NCI-H1105 (cell line): ENCODE measurements at regions not wholly inside any gene's neighbourhood (a gene's known extent, or its start where the extent isn't known, plus 50 kb on each side); places are given as distances from the start of the nearest gene placed in this dataset.
"Not testable (repeated sequence)": the region's sequence is repeated elsewhere in the genome, so short reads cannot be mapped to it uniquely, and the experiment has no call there.

Experiments used
- DNase-seq: peaks from one replicate; lab custom pipeline; 2025; lab: John Stamatoyannopoulos, UW

- DNase-seq, result no peak
Observed at GRCh38 chr5:74534397-74535129, 106.0 kb downstream of the ENC1 start.

DNA sequence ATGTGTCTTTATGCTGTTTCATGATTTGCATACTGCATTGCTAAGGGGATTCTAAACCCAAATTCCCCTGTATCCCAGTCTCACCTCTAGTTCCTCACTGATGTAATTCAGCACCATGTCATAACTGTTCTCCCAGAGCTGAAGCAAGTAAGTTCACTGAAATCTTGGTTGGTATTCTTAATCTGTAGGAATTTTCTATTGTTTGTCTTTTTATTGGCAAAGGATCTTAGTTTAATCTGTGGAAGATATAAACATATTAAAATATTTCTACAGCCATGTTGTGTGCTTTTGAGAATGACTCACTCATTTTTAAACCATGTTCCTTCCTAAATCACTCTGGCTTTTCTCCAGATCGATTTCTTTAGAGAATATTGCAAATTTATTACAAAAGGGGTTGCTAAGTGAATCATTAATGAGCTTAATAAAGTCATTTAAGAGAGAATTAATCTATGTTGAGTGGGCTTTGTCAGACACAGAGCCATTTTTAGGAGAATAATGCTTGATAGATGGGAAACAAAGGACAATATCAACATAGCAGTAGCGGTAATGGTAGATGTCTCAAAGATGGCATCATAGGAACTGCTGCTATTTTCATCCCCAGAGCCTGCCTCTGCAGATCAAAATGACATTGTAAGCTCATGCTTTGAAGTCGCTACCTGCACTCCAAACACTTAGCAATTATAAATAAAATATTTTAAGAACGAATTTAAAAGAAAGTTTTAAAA is 110.0 kb downstream of the ENC1 start:
- no peak for DNase-seq

GRCh38 chr5:74529101-74529500 is 111.4 kb downstream of the ENC1 start:
- DNase-seq, result no peak

DNA sequence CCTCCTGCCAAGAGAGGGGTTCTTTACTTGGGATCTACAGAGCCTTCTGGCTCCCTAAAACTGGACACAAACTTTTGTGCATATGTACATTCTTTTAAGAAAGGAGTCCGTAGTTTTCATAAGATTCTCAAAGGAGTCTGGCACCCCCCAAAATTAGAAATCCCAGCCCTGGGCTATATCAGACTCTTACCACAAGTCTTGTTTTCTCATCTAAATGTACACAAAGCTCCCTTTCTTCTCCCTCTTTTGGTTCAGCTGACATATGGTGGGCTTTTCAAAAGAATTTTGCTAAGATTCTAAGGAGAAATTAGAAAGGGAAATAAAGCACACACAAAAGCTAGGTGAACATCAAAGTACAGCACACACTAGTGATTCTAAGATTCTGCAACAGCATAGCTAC is 114.4 kb downstream of the ENC1 start:
- no peak for DNase-seq

DNA sequence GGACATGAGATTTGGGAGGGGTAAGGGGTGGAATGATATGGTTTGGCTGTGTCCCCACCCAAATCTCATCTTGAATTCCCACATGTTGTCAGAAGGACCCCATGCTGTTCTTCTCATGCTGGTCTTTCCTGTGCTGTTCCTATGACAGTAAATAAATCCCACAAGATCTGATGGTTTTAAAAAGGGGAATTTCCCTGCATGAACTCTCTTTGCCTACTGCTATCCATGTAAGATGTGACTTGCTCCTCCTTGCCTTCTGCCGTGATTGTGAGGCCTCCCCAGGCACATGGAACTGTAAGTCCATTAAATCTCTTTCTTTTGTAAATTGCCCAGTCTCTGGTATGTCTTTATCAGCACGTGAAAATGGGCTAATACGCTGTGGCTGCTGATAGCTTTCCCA is 115.8 kb downstream of the ENC1 start:
- DNase-seq, result not testable (repeated sequence)

DNA sequence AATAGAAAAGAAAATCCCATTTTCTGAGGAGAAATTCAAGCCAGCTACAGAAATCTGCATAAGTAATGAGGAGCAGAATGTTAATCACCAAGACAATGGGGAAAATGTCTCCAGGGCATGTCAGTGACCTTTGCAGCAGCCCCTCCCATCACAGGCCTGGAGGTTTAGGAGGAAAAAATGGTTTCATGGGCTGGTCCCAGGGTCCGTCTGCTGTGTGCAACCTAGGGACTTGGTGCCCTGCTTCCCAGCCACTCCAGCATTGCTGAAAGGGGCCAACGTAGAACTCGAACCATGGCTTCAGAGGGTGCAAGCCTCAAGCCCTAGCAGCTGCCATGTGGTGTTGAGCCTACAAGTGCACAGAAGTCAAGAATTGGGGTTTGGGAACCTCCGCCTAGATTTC is 116.8 kb downstream of the ENC1 start:
- DNase-seq, result not testable (repeated sequence)

GRCh38 chr5:74522838-74523237 is 117.7 kb downstream of the ENC1 start:
- DNase-seq, result not testable (repeated sequence)

DNA sequence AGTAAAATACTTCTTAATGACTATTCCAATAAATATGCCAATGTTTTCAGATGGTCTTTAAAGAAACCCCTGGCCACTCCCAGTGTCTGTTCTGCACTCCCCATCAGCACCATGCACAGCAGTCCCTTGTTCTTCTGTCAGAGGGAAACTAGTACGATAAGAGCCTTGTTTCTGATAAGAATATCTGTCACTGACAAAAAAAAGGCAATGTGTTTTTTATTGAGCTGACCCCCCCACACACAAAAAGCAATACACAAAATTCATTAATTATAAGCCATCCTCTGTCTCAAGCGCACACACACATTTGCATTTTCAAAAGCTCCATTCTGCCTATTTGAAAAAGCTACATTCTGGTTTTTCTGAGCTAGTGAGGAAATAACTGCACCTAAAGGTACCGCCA is 119.1 kb downstream of the ENC1 start:
- no peak for DNase-seq

GRCh38 chr5:74519679-74520078 is 120.8 kb downstream of the ENC1 start:
- DNase-seq, result no peak

GRCh38 chr5:74519161-74519571 is 121.4 kb downstream of the ENC1 start:
- no peak for DNase-seq

- DNase-seq, result no peak
Observed at GRCh38 chr5:74517700-74518099, 122.8 kb downstream of the ENC1 start.

- no peak for DNase-seq
Observed at GRCh38 chr5:74516211-74516636, 124.3 kb downstream of the ENC1 start.

GRCh38 chr5:74514888-74515551 is 125.5 kb downstream of the ENC1 start:
- no peak for DNase-seq

DNA sequence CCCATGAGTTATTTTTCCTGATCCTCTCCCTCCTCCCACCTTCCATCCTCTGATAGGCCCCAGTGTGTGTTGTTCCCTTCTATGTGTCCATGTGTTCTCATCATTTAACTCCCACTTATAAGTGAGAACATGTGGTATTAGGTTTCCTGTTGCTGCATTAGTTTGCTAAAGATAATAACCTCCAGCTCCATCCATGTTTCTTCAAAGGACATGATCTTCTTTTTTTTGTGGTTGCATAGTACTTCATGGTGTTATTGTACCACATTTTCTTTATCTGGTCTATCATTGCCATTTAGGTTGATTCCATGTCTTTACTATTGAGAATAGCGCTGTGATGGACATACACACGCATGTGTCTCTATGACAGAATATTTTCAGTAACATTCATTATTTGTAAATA is 128.8 kb downstream of the ENC1 start:
- not testable (repeated sequence) for DNase-seq

- no peak for DNase-seq
Observed at GRCh38 chr5:74510476-74511075, 130.0 kb downstream of the ENC1 start.

DNA sequence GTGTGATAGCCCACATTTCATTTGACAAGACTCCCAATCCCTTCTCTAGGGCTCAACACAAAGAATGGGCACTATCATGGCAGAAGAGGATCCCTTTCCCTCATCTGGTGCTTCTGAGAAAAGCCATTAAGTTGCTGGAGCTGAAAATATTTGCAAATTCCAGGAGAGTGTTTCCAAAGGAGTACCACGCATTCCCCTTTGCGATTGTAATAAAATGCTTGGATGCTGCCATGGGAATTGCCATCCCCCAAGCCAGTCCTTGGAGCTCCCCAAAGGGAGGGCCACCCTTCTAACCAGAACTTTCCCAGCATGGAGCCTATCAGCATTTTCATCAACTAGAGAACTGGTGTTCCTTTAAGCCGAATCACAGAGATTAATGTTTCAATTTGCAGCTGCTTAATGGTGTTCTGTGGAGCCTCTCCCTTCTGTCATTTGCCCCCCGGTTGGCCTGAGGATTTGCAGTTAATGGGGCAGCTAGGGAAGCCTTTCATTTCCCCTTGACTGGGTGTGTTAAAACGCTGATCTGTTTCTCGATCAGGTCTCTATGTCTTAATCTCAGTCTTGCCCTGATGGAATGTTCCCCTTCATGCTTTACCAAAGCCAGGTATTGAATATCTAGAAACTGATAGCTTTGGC is 133.0 kb downstream of the ENC1 start:
- no peak for DNase-seq

DNA sequence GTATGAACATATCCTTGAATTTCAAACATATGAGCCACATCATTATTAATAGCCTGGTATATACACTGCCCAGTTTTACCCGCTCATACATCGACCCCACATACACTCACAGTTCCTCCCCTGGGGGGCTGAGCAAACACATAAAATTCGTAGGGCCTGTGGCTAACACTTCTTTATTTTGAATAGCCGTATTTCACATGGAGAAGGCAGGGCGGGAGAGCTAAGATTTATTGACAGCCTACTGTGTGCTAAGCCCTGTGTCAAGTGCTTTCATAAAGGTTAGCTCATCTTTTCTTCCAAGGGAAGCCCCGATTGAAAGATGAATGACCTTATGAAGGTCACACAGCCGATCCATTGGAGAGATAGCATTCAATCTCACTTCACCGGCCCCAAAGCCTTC is 134.4 kb downstream of the ENC1 start:
- DNase-seq, result no peak

DNA sequence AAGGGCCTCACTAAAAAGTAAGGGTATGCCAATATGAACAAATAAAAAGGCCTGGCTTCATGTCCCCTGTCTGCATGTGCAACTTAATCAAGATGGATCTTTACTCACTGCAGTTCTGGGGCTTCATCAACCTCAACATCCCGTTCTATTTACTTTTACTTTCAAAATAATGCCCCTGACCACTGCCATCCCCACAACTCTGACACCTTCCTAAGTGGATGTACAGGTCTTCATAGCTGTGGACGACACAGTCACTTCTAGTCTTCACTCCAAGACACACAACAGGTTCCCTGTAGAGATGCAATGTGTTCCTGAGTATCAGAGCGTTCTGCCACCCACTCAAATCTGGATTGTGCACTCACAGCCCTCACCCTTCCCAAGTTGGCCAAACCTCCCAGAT is 136.1 kb downstream of the ENC1 start:
- no peak for DNase-seq

DNA sequence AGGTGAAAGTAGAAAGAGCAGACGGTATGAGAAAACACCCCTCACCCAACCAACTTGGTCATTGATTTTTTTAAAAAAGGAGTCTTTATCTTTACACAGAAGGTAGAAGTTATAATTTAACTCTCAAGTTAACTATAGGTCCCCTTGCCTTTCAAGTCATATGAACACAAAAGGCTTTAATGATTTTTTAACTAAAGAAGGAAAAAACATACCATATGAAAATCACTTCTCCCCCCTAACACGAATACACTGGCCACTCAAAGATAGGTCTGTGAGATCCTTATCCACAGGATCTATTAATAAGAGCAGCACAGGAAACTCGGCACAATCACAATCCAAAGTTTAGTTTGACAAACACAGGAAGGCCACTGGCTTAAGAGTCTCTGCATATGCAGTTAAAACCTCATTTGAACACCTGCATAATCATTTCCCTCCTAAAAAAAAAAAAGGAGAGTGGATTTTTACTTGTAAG is 138.0 kb downstream of the ENC1 start:
- DNase-seq, result no peak

DNA sequence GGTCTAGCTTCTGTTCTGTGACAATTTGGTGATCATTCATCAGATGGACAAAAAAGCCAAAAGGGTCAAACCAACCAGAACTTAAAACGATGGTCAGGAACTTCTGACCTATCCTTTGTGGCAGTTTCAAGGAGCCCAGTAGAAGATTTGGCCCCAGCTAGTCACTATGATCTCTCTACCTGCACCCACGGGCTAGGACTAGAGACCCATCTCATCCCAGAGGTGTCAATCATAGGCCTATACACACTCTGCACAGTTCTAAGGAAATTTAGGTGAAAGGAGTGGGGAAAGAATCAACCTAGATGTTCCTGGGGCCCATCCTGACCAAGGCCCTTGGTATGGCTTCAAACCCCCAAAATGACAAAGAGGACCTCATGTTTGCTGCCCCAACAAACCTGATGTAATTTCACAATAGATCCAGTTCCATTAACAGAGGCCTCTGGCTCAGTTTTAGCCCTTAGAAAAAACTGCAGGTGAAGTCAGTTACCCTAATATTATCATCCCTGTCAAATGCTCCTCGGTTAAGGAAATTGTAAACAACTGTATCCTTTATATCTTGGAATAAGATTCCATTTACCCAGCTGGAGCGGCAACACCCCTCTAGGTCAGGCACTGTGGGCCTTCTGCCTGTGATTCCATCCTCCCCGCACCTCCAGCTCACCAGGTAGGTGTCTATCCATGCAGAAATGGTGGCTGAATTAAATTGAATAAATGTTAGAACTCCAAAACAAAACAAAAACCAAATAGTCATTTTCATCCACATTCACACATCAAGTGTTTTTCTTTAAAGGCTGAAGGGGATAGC is 138.7 kb downstream of the ENC1 start:
- DNase-seq, result no peak
